ENCODE measurements at regions not wholly inside any gene's neighbourhood (a gene's known extent, or its start where the extent isn't known, plus 50 kb on each side); places are given as distances from the start of the nearest gene placed in this dataset.

DNA sequence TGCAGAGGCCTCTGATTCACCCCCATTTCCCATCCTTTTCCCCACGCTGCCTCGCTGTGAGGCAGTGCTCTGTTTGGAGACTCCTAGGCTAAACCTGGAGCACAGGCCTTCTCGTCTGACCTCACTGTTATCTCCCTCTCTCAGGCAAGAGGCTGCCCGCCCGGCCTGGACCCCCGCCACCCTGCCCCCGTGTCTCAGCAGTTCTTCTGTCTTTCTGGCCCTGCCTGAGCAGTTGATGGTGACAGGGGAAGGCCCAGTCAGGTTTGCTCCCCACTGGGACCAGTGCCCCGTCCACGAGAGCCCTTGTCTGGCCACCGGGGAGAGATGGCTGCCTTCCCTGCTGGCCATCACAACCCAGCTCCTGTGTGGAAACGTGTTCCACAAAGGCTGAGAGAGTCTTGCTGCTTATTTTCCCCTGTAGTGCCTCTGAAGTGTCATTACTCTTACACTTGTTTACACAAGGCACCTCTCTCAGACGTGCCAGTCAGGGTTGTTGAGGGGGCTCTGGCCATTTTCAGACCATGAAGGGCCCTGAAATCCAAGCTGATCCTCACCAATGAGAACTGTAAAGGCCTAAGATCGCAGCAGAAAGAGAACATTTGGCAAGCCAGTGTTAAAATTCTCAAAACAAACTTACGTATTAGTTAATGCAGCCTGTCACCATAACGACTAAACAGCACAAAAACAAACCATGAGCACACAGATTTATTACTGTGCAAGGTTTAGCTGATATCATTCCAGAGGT lies 210.9 kb downstream of the NDUFA10 start (continued):
- TF ChIP-seq, protein P1, sequence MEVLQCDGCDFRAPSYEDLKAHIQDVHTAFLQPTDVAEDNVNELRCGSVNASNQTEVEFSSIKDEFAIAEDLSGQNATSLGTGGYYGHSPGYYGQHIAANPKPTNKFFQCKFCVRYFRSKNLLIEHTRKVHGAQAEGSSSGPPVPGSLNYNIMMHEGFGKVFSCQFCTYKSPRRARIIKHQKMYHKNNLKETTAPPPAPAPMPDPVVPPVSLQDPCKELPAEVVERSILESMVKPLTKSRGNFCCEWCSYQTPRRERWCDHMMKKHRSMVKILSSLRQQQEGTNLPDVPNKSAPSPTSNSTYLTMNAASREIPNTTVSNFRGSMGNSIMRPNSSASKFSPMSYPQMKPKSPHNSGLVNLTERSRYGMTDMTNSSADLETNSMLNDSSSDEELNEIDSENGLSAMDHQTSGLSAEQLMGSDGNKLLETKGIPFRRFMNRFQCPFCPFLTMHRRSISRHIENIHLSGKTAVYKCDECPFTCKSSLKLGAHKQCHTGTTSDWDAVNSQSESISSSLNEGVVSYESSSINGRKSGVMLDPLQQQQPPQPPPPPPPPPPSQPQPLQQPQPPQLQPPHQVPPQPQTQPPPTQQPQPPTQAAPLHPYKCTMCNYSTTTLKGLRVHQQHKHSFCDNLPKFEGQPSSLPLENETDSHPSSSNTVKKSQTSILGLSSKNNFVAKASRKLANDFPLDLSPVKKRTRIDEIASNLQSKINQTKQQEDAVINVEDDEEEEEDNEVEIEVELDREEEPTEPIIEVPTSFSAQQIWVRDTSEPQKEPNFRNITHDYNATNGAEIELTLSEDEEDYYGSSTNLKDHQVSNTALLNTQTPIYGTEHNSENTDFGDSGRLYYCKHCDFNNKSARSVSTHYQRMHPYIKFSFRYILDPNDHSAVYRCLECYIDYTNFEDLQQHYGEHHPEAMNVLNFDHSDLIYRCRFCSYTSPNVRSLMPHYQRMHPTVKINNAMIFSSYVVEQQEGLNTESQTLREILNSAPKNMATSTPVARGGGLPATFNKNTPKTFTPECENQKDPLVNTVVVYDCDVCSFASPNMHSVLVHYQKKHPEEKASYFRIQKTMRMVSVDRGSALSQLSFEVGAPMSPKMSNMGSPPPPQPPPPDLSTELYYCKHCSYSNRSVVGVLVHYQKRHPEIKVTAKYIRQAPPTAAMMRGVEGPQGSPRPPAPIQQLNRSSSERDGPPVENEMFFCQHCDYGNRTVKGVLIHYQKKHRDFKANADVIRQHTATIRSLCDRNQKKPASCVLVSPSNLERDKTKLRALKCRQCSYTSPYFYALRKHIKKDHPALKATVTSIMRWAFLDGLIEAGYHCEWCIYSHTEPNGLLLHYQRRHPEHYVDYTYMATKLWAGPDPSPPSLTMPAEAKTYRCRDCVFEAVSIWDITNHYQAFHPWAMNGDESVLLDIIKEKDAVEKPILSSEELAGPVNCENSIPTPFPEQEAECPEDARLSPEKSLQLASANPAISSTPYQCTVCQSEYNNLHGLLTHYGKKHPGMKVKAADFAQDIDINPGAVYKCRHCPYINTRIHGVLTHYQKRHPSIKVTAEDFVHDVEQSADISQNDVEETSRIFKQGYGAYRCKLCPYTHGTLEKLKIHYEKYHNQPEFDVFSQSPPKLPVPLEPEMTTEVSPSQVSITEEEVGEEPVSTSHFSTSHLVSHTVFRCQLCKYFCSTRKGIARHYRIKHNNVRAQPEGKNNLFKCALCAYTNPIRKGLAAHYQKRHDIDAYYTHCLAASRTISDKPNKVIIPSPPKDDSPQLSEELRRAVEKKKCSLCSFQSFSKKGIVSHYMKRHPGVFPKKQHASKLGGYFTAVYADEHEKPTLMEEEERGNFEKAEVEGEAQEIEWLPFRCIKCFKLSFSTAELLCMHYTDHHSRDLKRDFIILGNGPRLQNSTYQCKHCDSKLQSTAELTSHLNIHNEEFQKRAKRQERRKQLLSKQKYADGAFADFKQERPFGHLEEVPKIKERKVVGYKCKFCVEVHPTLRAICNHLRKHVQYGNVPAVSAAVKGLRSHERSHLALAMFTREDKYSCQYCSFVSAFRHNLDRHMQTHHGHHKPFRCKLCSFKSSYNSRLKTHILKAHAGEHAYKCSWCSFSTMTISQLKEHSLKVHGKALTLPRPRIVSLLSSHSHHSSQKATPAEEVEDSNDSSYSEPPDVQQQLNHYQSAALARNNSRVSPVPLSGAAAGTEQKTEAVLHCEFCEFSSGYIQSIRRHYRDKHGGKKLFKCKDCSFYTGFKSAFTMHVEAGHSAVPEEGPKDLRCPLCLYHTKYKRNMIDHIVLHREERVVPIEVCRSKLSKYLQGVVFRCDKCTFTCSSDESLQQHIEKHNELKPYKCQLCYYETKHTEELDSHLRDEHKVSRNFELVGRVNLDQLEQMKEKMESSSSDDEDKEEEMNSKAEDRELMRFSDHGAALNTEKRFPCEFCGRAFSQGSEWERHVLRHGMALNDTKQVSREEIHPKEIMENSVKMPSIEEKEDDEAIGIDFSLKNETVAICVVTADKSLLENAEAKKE (CRISPR knock-in tag; IDR thresholded peaks at IDR 0.05): no peak
- TF ChIP-seq, protein P2, sequence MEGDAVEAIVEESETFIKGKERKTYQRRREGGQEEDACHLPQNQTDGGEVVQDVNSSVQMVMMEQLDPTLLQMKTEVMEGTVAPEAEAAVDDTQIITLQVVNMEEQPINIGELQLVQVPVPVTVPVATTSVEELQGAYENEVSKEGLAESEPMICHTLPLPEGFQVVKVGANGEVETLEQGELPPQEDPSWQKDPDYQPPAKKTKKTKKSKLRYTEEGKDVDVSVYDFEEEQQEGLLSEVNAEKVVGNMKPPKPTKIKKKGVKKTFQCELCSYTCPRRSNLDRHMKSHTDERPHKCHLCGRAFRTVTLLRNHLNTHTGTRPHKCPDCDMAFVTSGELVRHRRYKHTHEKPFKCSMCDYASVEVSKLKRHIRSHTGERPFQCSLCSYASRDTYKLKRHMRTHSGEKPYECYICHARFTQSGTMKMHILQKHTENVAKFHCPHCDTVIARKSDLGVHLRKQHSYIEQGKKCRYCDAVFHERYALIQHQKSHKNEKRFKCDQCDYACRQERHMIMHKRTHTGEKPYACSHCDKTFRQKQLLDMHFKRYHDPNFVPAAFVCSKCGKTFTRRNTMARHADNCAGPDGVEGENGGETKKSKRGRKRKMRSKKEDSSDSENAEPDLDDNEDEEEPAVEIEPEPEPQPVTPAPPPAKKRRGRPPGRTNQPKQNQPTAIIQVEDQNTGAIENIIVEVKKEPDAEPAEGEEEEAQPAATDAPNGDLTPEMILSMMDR (conservative IDR thresholded peaks at IDR 0.05; ENCODE audit: low read depth in 2 of 2): no peak
- no peak for TF ChIP-seq POLR2AphosphoS5 (IDR thresholded peaks at IDR 0.05; ENCODE audit: low read depth)
- TF ChIP-seq, protein P3, sequence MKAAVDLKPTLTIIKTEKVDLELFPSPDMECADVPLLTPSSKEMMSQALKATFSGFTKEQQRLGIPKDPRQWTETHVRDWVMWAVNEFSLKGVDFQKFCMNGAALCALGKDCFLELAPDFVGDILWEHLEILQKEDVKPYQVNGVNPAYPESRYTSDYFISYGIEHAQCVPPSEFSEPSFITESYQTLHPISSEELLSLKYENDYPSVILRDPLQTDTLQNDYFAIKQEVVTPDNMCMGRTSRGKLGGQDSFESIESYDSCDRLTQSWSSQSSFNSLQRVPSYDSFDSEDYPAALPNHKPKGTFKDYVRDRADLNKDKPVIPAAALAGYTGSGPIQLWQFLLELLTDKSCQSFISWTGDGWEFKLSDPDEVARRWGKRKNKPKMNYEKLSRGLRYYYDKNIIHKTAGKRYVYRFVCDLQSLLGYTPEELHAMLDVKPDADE (IDR thresholded peaks at IDR 0.05): no peak
